Lower lobe of right lung (tissue), 2 donors: ENCODE measurements at regions not wholly inside any gene's neighbourhood (a gene's known extent, or its start where the extent isn't known, plus 50 kb on each side); places are given as distances from the start of the nearest gene placed in this dataset.
"Not testable (repeated sequence)": the region's sequence is repeated elsewhere in the genome, so short reads cannot be mapped to it uniquely, and the experiment has no call there.

ENCODE experiments used
- ATAC-seq, 2 donors: fragments of 200-7000 bp; cut with Tn5 transposase; one replicate each; pipeline ENCODE4 v1.9.1; 2020 to 2022; ENCODE audit warnings: mild to moderate bottlenecking in 2 of 2, moderate library complexity in 2 of 2
- DNase-seq: peaks from one replicate; pipeline ENCODE4 v3.0.0-alpha.2; 2020
- H3K27ac ChIP-seq: fragments of 200-600 bp; one replicate; pipeline ENCODE4 v1.8.0; 2022
- H3K27me3 ChIP-seq: fragments of 200-600 bp; one replicate; pipeline ENCODE4 v1.8.0; 2022; ENCODE audit warnings: low read depth
- H3K36me3 ChIP-seq: fragments of 200-600 bp; one replicate; pipeline ENCODE4 v1.8.0; 2022; ENCODE audit warnings: mild to moderate bottlenecking
- H3K4me1 ChIP-seq: fragments of 200-600 bp; one replicate; pipeline ENCODE4 v1.8.0; 2022
- H3K4me3 ChIP-seq: fragments of 200-600 bp; one replicate; pipeline ENCODE4 v1.8.0; 2022; ENCODE audit warnings: mild to moderate bottlenecking
- H3K9me3 ChIP-seq: fragments of 200-600 bp; one replicate; pipeline ENCODE4 v1.8.0; 2022
- CTCF ChIP-seq: fragments of 200-600 bp; IDR thresholded peaks from one replicate; pipeline ENCODE4 v1.8.0; 2022; ENCODE audit warnings: antibody characterized with exemption, mild to moderate bottlenecking
- intact Hi-C: fragments of 100-400 bp; cut with DNase I; formaldehyde crosslinking; loops from one replicate; pipeline ENCODE4 v1.11.0; 2022
- donor health status: DM: no; HTN: yes; CAD: no; lungs with severe emphysema.

GRCh38 chr6:80579391-80580023, 473.0 kb downstream of the BCKDHB start:
- no peaks in the 10 kb centered on the region for H3K9me3 ChIP-seq
- H3K4me1 ChIP-seq, result no peaks in the 10 kb centered on the region
- no peak for TF ChIP-seq CTCF
- no peak overlapping the region for H3K27ac ChIP-seq
- H3K36me3 ChIP-seq, result no peaks in the 10 kb centered on the region
- ATAC-seq (no peak), DNase-seq (no peak)
- H3K27me3 ChIP-seq, result no peaks in the 10 kb centered on the region
- no peak overlapping the region for H3K4me3 ChIP-seq
- intact Hi-C loops, result no loop called here

- H3K36me3 ChIP-seq, H3K27me3 ChIP-seq, DNase-seq, ATAC-seq, H3K27ac ChIP-seq, intact Hi-C loops, H3K4me1 ChIP-seq, H3K4me3 ChIP-seq, H3K9me3 ChIP-seq: not testable (repeated sequence)
Measured at GRCh38 chr6:80573320-80573719, 466.8 kb downstream of the BCKDHB start.

GRCh38 chr6:80566361-80566760, 459.9 kb downstream of the BCKDHB start:
- intact Hi-C loops, result no loop called here
- H3K27ac ChIP-seq, result no peak overlapping the region
- no peaks in the 10 kb centered on the region for H3K9me3 ChIP-seq
- H3K4me3 ChIP-seq, result no peak overlapping the region
- DNase-seq (no peak), ATAC-seq (no peak)
- no peaks in the 10 kb centered on the region for H3K36me3 ChIP-seq
- no peaks in the 10 kb centered on the region for H3K4me1 ChIP-seq
- no peak for TF ChIP-seq CTCF
- H3K27me3 ChIP-seq, result no peaks in the 10 kb centered on the region

- ATAC-seq (no peak), DNase-seq (no peak)
- Histone ChIP-seq H3K4me1 (no peaks in the 10 kb centered on the region), H3K27me3 (no peaks in the 10 kb centered on the region), H3K27ac (no peak overlapping the region), H3K36me3 (no peaks in the 10 kb centered on the region), H3K9me3 (no peaks in the 10 kb centered on the region), H3K4me3 (no peak overlapping the region)
- intact Hi-C loops, result no loop called here
- no peak for TF ChIP-seq CTCF
Measured at GRCh38 chr6:80553071-80553740, 446.7 kb downstream of the BCKDHB start.

- DNase-seq, result no peak
- no peak for TF ChIP-seq CTCF
- no peak for ATAC-seq
Measured at GRCh38 chr6:80550748-80551147, 444.3 kb downstream of the BCKDHB start.

GRCh38 chr6:80550281-80550680, 443.8 kb downstream of the BCKDHB start:
- H3K27me3 ChIP-seq, result no peaks in the 10 kb centered on the region

More at GRCh38 chr6:80550748-80551147, 444.3 kb downstream of the BCKDHB start:
- intact Hi-C loops, result no loop called here
- no peak overlapping the region for H3K27ac ChIP-seq
- H3K36me3 ChIP-seq, result no peaks in the 10 kb centered on the region
- H3K27me3 ChIP-seq, result no peaks in the 10 kb centered on the region
- no peak overlapping the region for H3K4me3 ChIP-seq
- no peaks in the 10 kb centered on the region for H3K4me1 ChIP-seq
- H3K9me3 ChIP-seq, result no peaks in the 10 kb centered on the region

More at GRCh38 chr6:80550281-80550680, 443.8 kb downstream of the BCKDHB start:
- DNase-seq (no peak), ATAC-seq (no peak)
- H3K36me3 ChIP-seq, result no peaks in the 10 kb centered on the region
- intact Hi-C loops, result no loop called here
- no peaks in the 10 kb centered on the region for H3K9me3 ChIP-seq
- no peak overlapping the region for H3K27ac ChIP-seq
- no peak overlapping the region for H3K4me3 ChIP-seq
- no peaks in the 10 kb centered on the region for H3K4me1 ChIP-seq
- no peak for TF ChIP-seq CTCF
